ENCODE measurements at regions not wholly inside any gene's neighbourhood (a gene's known extent, or its start where the extent isn't known, plus 50 kb on each side); places are given as distances from the start of the nearest gene placed in this dataset.

DNA sequence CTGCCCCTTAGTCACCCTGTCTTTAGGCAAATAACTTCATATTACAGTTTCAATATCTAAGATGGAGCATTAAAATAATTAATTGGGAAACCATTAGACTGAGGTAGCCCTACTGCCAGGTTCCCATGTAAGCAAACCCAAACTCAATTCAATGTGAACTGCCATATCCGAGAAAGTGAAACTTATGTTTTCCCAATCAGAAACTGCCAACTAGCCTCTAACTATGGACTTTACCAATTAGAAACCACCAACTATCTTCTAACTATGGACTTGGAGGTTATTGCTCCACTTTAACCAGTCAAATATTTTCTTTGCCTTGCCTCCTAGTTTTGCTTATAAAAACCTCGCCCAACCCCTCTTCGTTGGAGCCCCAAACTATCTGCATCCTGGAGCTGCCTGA is 218.5 kb downstream of the ENC1 start:
- DNase-seq: no peak

GRCh38 chr5:74421377-74421776 is 219.2 kb downstream of the ENC1 start:
- no peak for DNase-seq

DNA sequence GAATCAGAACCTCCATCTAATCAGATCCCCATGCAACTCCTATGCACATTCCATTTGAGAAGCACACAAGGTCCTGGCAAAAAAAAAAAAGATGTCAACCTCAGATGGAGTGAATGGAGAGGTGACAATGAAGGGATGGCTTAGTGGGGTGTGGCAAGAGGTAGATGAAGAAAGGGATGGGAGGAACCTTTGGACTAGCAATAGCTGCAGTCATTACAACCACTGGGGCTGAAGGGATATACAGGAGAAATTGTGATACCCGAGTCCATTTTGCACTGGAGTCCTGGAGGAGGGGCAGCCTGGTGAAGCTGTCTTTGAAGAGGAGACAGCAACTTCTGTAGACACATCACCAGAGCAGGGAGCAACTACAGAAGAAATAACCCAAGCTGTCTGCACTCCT is 219.6 kb downstream of the ENC1 start:
- DNase-seq: no peak

DNA sequence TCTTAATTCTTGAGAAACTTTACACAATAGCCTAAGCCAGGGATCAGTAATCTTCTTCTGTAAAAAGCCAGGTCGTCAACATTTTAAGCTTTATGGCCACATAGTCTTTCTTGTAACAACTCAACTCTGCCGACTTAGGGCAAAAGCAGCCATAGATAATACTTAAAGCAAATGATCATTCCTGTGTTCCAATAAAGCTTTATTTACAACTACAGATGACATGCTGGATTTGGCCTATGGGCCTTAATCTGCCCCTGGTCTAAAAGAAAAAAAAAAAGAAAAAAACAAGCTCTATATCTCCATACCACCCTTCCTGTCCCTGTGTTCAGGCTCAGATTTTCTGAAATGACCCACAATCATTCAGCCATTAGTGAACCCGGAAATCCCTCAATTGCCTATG is 220.3 kb downstream of the ENC1 start:
- no peak for DNase-seq

DNA sequence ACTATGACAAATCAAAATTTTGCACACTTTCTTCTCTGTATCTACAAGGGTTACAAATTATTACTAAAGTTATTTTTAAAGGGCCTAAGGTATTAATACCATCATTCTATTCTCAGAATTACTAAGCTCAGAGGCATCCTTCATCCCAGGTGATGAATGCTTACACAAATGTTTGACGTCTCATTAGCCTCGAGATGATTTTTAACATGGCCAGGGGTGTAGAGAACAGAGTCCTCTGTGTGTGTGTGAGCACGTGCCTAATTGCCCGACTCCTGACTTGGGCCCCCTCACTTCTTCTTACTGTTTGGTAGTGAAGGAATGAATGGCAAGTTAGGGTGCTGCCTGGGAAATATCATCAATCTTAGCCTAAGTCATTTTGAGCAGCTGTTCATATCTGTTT is 221.1 kb downstream of the ENC1 start:
- no peak for DNase-seq

DNA sequence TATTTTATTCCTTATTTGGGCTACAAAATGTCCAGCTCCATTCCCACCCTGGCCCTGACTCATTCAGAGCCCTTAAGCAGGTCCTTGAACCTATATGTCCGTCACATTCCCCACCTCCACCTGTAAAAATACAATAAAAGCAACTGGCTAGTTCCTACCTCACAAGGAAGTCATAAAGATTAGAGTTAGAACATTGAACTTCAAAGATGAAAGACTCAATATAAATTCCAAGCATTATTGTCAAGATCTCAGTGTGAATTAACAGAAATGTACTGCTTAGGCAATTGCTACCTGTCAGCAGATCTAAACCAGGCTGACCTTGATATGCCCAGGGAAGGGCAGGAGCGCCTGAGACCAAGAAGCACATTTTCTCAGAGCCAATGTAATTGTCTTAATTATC is 221.8 kb downstream of the ENC1 start:
- DNase-seq: no peak

- DNase-seq: no peak
These were observed 222.3 kb downstream of the ENC1 start for GRCh38 chr5:74418261-74418660.

DNA sequence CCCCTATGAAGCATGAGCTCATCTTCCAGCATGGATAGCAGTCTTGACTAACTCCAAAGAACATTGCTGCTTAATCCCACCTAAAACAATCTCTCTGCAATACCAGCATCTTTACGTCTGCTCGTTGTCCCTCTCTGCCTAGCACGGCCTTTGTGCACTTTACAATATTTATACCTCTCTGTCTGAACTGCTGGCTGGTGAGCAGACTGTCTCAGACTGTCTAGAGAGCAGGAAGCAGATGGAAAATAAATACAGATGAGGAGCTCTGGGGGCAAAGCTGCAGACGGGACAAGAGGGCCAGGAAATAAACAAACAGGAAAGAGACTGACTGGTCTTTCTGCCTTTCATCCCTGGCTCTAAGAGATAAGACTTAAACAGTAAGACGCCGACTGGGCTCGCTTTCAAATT is 224.8 kb downstream of the ENC1 start:
- no peak for DNase-seq

- no peak for DNase-seq
These were observed 226.3 kb downstream of the ENC1 start for GRCh38 chr5:74414228-74414627.

DNA sequence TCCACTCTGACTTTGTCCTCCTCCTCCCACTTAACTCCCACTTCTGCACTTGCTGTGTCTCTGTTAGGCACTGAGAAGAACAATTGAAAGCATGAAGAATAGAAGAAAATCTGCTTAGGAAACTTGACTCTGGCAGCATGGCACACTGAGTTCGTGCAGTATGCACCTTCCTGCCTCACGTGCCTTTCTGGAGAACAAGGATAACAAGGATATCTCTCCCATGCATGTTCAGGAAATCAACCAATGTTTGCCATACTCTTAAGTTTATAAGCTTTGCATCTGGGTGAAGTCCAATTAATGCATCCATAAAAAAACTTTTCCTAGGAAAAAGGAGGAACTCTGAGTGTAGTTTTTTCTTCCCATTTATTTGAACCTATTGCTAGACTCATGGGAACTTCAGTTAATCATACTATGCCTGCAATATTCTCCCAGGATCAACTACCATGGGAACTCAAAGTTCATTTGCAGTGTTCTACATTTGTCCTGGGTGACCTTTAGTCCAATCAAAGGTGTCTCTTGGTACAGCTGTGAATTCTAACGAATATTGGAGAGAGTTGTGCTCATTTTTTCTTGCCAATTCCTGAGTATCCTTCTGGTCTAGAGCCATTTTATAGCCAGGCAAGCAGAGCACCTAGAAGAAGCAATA is 227.0 kb downstream of the ENC1 start:
- DNase-seq: no peak

GRCh38 chr5:74412066-74412465 is 228.5 kb downstream of the ENC1 start:
- no peak for DNase-seq

DNA sequence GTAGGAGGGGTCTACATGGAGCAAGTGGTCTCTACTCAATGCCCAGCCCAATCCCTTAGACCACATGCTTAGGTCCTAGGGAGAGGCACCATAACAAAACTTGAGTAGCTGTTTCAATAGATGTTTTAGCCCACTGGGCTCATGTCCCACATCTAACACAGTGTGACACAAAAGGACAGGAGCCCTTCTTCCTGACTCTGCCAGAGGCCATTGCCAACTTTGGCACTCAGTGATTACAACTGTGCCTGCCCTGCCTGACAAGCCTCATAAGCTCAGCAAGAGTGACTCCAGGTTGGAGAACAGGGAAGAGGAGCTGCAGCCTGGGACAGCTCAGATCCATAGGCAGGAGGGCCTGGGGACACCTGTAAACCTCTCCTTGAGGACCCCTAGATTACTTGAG is 230.8 kb downstream of the ENC1 start:
- DNase-seq: no peak

- DNase-seq: no peak
These were observed 231.3 kb downstream of the ENC1 start for GRCh38 chr5:74409166-74409706.

DNA sequence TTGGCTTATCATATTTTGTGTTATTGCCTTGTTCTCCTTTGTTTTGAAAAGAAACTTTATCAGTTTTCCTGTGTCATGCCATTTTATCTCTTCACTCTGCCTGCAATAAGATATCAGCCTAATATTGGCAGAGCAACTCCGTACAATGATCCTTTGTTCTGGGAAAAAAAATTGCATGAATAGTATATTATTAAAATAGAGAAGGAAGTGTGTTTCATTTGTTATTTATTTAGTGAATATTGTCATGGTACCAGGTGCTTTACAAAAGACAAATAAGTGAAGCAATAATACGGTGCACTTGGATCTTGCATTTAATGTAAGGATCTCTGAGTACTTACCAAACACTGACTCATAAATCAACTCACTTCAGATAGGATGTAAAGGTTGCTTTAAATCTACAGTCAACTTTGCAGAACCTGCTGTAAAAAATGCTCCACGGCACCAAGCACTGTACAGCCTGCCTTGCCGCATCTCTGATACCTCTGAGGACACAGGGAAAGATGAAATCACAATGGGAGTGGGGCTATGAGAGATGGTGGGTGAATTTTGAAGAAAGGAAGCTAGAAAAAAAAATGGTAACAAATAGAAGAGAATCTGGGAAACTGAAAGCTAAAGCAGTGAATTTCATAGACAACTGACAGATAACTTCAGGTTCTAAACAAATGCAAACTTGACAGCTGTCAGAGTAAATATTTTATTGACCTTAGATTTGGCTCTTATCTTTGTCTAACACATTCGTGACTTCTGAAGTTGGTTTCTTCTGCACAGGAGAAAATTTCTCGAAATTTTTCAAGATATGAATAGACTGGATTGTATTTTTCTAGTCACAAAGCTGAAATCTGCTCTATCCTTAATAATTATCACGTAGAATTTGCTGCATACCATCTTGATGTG is 232.1 kb downstream of the ENC1 start:
- DNase-seq: no peak

GRCh38 chr5:74407701-74408100 is 232.8 kb downstream of the ENC1 start:
- DNase-seq: no peak

DNA sequence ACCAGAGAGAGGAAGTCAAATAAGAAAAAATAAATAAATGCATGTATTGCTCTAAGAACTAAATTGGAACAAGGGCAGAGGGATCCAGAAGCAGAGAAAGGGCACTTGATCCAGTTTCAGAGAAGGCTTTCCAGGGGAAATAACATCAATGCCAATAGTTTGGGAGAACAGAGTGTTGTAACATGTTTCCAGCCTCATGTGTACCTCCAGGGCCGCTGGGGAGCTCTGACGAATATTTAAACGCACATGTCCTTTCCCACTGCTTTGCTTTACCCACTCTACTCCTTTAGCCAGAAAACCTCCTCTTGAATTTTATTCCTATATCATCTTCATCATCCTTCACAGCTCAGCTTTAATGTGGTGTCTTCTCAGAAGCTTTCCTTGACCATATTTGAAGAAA is 233.7 kb downstream of the ENC1 start:
- DNase-seq: no peak

DNA sequence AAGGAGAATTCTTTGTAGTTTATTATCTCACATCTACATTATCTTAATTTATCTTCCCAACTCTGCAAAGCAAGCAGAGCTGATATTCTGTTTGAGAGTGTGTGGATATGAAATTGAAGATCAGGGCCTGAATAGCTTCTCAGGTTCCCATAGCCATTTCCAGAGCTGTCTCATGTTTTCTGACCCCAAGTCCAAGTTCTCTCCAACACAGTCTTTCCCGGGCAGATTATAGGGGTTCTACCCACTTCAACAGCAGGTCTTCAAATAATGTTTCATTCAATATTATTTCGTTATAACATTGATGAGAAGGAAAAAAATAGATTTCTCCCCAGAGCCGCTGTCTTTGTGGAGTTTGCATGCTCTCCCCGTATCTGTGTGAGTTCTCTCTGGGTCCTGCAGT is 234.9 kb downstream of the ENC1 start:
- DNase-seq: no peak

DNA sequence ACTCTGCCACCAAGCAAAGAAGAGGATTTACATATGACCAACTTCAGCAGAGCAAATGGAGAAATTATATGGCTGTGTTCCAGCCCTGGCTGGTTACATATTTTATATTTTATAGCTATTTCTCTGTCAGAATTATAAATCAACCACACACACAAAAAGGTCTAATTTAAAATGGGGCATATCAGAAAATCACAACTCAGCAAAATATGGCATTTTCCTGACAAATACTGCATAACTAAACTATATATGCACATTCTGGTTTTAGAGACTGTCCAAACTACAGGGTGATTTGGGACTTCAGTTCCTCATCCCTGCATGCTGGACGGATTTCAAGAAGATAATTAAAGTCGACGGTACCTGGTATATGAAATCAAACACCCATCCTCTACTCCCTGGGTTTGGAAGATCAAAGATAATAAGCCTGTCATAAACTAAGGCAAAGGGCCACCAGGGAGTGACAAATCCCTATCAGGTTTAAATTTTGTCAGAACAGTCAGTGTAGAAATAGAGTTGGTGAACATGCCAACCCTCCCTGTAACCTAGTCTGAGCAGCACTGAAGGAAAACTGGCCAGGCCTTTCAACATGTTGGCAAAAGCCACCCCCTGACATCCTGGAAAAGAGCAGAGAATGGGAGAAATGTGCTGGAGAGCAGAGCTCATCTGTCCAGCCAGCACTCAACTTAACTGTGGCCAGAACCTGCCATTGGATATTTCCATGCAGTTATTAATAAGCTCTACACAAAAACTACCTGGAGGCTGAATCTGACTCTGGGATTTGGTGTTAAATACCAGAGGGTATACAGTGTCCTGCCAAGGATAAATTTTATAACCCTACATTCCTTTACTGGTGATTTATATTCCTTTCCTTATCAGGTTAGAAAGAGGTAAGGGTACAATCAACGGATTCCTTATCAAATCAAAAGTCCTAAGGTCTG is 235.7 kb downstream of the ENC1 start:
- no peak for DNase-seq

DNA sequence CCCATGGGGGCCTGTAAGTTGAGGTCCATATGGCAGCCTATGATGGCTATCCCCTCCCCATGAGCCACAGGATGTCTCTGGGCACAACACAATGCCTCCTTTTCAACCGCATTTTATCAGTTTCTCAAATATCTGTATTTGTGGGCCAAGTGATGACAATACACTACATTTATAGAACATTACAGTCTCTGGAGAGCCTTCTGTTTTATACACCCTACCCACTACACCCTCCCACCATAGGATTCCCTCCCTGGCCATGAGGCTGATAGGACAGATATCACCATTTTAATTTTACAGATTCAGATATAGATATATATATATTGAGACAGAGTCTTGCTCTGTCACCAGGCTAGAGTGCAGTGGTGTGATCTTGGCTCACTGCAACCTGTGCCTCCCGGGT is 236.8 kb downstream of the ENC1 start:
- DNase-seq: no peak

GRCh38 chr5:74402553-74402952 is 238.0 kb downstream of the ENC1 start:
- DNase-seq: no peak

DNA sequence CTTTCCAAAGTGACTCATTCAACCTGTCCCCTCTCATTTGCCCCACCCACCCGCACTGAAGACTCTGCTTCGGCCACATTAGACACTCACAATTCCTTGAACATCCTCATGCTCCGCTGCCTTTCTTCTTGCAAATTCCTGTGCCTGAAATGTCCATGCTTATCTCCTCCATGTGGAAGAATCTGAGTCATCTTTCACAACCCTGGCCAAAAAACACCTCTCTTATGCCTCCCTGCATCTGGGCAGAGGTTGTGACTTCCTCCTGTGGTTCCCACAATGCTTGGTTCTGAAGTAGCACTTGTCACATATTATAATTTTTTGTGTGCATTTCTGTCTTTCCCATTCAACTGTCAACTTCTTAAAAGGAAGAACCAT is 238.6 kb downstream of the ENC1 start:
- DNase-seq: no peak

GRCh38 chr5:74401281-74401945 is 239.1 kb downstream of the ENC1 start:
- no peak for DNase-seq

GRCh38 chr5:74400067-74400466 is 240.5 kb downstream of the ENC1 start:
- DNase-seq: no peak

Data from CD4-positive, alpha-beta T cell treated with Interferon alpha-2 for 1 hour (primary cell).